DMS53 (cell line): ENCODE measurements at regions not wholly inside any gene's neighbourhood (a gene's known extent, or its start where the extent isn't known, plus 50 kb on each side); places are given as distances from the start of the nearest gene placed in this dataset.

Experiments
- DNase-seq: peaks from one replicate; lab custom pipeline; 2025; lab: John Stamatoyannopoulos, UW

- DNase-seq: no peak
Measured at GRCh38 chr11:43261775-43262174, 50.0 kb upstream of the API5 start.
